Superior temporal gyrus (tissue), 1 donor: ENCODE measurements at regions not wholly inside any gene's neighbourhood (a gene's known extent, or its start where the extent isn't known, plus 50 kb on each side); places are given as distances from the start of the nearest gene placed in this dataset.
A peak's percentile ranks its signal among the peaks of the same experiment; 100 is the strongest.
"Not testable (repeated sequence)": the region's sequence is repeated elsewhere in the genome, so short reads cannot be mapped to it uniquely, and the experiment has no call there.

Experiments
- DNase-seq: peaks from one replicate; pipeline ENCODE4 v3.0.0-alpha.2; 2016; ENCODE audit errors: extremely low spot score

- DNase-seq = no peak
These were observed 253.2 kb downstream of the SOX4 start for GRCh38 chr6:21846541-21847451.

- peak; percentile 58 for DNase-seq
These were observed 254.3 kb downstream of the SOX4 start for GRCh38 chr6:21847711-21848480.

- no peak for DNase-seq
These were observed 257.1 kb downstream of the SOX4 start for GRCh38 chr6:21850691-21851090.

- no peak for DNase-seq
These were observed 262.4 kb downstream of the SOX4 start for GRCh38 chr6:21855811-21856455.

- no peak for DNase-seq
These were observed 262.9 kb downstream of the SOX4 start for GRCh38 chr6:21856456-21856825.

- DNase-seq = no peak
These were observed 263.3 kb downstream of the SOX4 start for GRCh38 chr6:21856844-21857243.

- DNase-seq = no peak
These were observed 264.5 kb downstream of the SOX4 start for GRCh38 chr6:21858076-21858475.

GRCh38 chr6:21859193-21859735 lies 265.7 kb downstream of the SOX4 start:
- DNase-seq = no peak

GRCh38 chr6:21861942-21862341 lies 268.4 kb downstream of the SOX4 start:
- DNase-seq = no peak

- DNase-seq = no peak
These were observed 270.7 kb downstream of the SOX4 start for GRCh38 chr6:21864206-21864605.

GRCh38 chr6:21868226-21868625 lies 274.7 kb downstream of the SOX4 start:
- no peak for DNase-seq

- no peak for DNase-seq
These were observed 275.7 kb downstream of the SOX4 start for GRCh38 chr6:21869085-21869771.

- DNase-seq = no peak
These were observed 276.7 kb downstream of the SOX4 start for GRCh38 chr6:21870076-21870730.

- no peak for DNase-seq
These were observed 278.3 kb downstream of the SOX4 start for GRCh38 chr6:21871831-21872230.

GRCh38 chr6:21872749-21873148 lies 279.2 kb downstream of the SOX4 start:
- DNase-seq = no peak

- no peak for DNase-seq
These were observed 280.0 kb downstream of the SOX4 start for GRCh38 chr6:21873562-21873961.

- no peak for DNase-seq
These were observed 280.8 kb downstream of the SOX4 start for GRCh38 chr6:21874372-21874771.

GRCh38 chr6:21877037-21877436 lies 283.5 kb downstream of the SOX4 start:
- DNase-seq = not testable (repeated sequence)

GRCh38 chr6:21880249-21880648 lies 286.7 kb downstream of the SOX4 start:
- DNase-seq = not testable (repeated sequence)

- no peak for DNase-seq
These were observed 288.5 kb downstream of the SOX4 start for GRCh38 chr6:21881969-21882465.
